Testis (tissue), 2 donors: ENCODE measurements at regions not wholly inside any gene's neighbourhood (a gene's known extent, or its start where the extent isn't known, plus 50 kb on each side); places are given as distances from the start of the nearest gene placed in this dataset.

Experiments used
- DNase-seq: peaks from one replicate; pipeline ENCODE4 v3.0.0-alpha.2; 2019
- H3K27ac ChIP-seq, 2 donors: fragments of 200-600 bp; sonication (generic); one replicate each; pipeline ENCODE4 v1.5.1; 2019
- H3K27me3 ChIP-seq: fragments of 200-600 bp; sonication (generic); one replicate; pipeline ENCODE4 v1.5.1; 2019
- H3K36me3 ChIP-seq: fragments of 200-600 bp; sonication (generic); one replicate; pipeline ENCODE4 v1.5.1; 2017; ENCODE audit warnings: low read depth; ENCODE audit errors: missing control alignments
- H3K4me1 ChIP-seq: fragments of 200-600 bp; sonication (generic); one replicate; pipeline ENCODE4 v1.5.1; 2019
- H3K4me3 ChIP-seq, 2 donors: fragments of 200-600 bp; sonication (generic); one replicate each; pipeline ENCODE4 v1.5.1; 2017 to 2019
- H3K9me3 ChIP-seq: fragments of 200-600 bp; sonication (generic); one replicate; pipeline ENCODE4 v1.5.1; 2017
- POLR2A ChIP-seq: fragments of 450-650 bp; IDR thresholded peaks from one replicate; pipeline ENCODE4 v1.6.1; 2017; ENCODE audit warnings: antibody characterized with exemption, mild to moderate bottlenecking, moderate library complexity
- WGBS, 2 donors: methylation state at CpG; one replicate each; pipeline ENCODE4 v1.1.5; 2018; 5-methylcytosine and 5-hydroxymethylcytosine counted together
- intact Hi-C: fragments of 100-400 bp; cut with DNase I; formaldehyde crosslinking; loops from one replicate; pipeline ENCODE4 v1.15.1; 2023; ENCODE audit warnings: low total_unique reads
- TF ChIP-seq, protein P1 (sequence below), 3 experiments: fragments of 450-650 bp in 2 of 3; fragments of 200-600 bp in 1 of 3; sonication (generic) in 1 of 3; IDR thresholded peaks; one replicate each; pipeline ENCODE4 v1.5.1; 2016 to 2019; ENCODE audit warnings: antibody characterized with exemption in 3 of 3, mild to moderate bottlenecking in 2 of 3, moderate library complexity in 1 of 3

- intact Hi-C loops: no loop called here
- no peaks in the 10 kb centered on the region for H3K9me3 ChIP-seq
- H3K27me3 ChIP-seq: no peaks in the 10 kb centered on the region
Measured at GRCh38 chr5:66407765-66408164, 188.4 kb upstream of the MAST4 start.

DNA sequence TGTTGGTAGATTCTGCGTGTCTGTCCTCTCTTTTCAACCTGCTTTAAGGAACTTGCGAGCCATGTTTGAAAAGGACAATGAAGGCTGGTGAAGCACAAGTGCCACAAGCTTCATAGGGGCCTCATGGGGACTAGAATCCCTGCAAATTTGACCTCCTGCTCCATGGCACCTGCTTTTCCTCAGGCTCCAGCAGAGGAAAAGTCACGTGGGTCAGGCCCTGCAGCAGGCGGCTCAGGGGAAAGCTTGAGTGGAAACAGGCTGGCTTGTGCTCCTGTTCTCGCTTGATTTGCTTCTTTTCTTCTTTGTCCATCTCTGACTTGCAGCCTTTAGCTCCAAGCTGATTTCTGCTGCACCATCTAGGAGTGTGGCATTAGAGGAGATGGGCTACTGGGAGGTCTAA, 187.6 kb upstream of the MAST4 start:
- Histone ChIP-seq H3K4me1 (no peaks in the 10 kb centered on the region), H3K9me3 (no peaks in the 10 kb centered on the region), H3K27ac (no peak overlapping the region), H3K36me3 (no peaks in the 10 kb centered on the region), H3K4me3 (no peak overlapping the region), H3K27me3 (no peaks in the 10 kb centered on the region)
- WGBS, 2 donors: 79 to 88% methylated on average over 5 of the region's 5 CpGs
- intact Hi-C loops: no loop called here
- TF ChIP-seq, protein P1, sequence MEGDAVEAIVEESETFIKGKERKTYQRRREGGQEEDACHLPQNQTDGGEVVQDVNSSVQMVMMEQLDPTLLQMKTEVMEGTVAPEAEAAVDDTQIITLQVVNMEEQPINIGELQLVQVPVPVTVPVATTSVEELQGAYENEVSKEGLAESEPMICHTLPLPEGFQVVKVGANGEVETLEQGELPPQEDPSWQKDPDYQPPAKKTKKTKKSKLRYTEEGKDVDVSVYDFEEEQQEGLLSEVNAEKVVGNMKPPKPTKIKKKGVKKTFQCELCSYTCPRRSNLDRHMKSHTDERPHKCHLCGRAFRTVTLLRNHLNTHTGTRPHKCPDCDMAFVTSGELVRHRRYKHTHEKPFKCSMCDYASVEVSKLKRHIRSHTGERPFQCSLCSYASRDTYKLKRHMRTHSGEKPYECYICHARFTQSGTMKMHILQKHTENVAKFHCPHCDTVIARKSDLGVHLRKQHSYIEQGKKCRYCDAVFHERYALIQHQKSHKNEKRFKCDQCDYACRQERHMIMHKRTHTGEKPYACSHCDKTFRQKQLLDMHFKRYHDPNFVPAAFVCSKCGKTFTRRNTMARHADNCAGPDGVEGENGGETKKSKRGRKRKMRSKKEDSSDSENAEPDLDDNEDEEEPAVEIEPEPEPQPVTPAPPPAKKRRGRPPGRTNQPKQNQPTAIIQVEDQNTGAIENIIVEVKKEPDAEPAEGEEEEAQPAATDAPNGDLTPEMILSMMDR (IDR thresholded peaks at IDR 0.05): no peak
- TF ChIP-seq POLR2A: no peak
- DNase-seq: no peak

More at GRCh38 chr5:66407765-66408164, 188.4 kb upstream of the MAST4 start:
- no peaks in the 10 kb centered on the region for H3K4me1 ChIP-seq
- DNase-seq: no peak
- TF ChIP-seq POLR2A: no peak
- TF ChIP-seq, protein P1 (IDR thresholded peaks at IDR 0.05): no peak
- no peak overlapping the region for H3K27ac ChIP-seq
- no peaks in the 10 kb centered on the region for H3K36me3 ChIP-seq
- no peak overlapping the region for H3K4me3 ChIP-seq

DNA sequence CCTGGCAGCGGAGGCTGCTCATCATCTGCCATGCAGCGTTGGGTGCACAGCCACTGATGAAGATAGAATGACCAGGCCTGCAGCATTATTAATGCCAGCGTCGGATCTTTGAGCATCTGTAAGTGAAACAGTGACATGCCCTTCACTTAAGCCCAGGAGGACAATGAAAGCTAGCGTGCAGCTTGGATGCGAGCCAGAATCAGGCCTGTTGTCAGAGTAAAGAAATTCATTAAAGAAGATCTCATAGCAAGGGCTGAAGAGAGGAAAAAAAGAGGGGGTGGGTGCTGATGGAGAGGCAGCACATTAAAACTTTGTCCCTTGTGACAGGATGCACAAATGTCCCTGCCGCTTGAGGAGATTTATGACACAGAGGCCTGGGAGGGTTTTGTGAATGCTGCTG, 186.1 kb upstream of the MAST4 start:
- Histone ChIP-seq H3K27me3 (no peaks in the 10 kb centered on the region), H3K9me3 (no peaks in the 10 kb centered on the region), H3K4me1 (no peaks in the 10 kb centered on the region), H3K36me3 (no peaks in the 10 kb centered on the region), H3K27ac (no peak overlapping the region), H3K4me3 (no peak overlapping the region)
- no peak for DNase-seq
- intact Hi-C loops: no loop called here
- TF ChIP-seq POLR2A: no peak
- TF ChIP-seq, protein P1 (IDR thresholded peaks at IDR 0.05): no peak
- WGBS, 2 donors: 76 to 80% methylated on average over 5 to 7 of the region's 7 CpGs

DNA sequence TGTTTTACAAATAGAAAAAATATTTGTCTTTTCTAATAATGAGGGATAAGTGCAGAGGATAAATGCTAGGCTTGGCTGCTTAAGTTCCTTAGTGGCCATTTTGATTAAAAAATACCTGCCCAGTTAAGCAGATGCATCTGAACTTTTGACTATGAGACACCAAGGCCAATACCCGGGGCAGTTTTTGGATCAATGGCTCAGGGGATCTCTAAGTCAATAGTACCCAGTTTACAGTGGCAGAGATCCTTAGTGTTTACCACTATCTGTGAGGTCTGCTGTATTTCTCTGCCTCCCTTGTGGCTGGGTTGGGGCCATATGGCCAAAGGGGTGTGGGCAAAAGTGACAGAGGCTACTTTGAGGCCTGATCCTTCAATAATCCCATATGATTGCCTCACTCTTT, 184.5 kb upstream of the MAST4 start:
- Histone ChIP-seq H3K9me3 (no peaks in the 10 kb centered on the region), H3K27ac (no peak overlapping the region), H3K4me3 (no peak overlapping the region), H3K4me1 (no peaks in the 10 kb centered on the region), H3K27me3 (no peaks in the 10 kb centered on the region), H3K36me3 (no peaks in the 10 kb centered on the region)
- intact Hi-C loops: no loop called here
- 87 to 96% methylated on average over 1 of the region's 1 CpG for WGBS, 2 donors
- TF ChIP-seq, protein P1 (IDR thresholded peaks at IDR 0.05): no peak
- no peak for TF ChIP-seq POLR2A
- no peak for DNase-seq

GRCh38 chr5:66413931-66414330, 182.3 kb upstream of the MAST4 start:
- Histone ChIP-seq H3K27me3 (no peaks in the 10 kb centered on the region), H3K4me1 (no peaks in the 10 kb centered on the region), H3K9me3 (no peaks in the 10 kb centered on the region), H3K4me3 (no peak overlapping the region), H3K36me3 (no peaks in the 10 kb centered on the region), H3K27ac (no peak overlapping the region)
- WGBS, 2 donors: 57 to 91% methylated on average over 1 of the region's 1 CpG
- intact Hi-C loops: no loop called here
- no peak for DNase-seq
- TF ChIP-seq POLR2A: no peak
- TF ChIP-seq, protein P1 (IDR thresholded peaks at IDR 0.05): no peak
